MM.1S (cell line): ENCODE measurements at regions not wholly inside any gene's neighbourhood (a gene's known extent, or its start where the extent isn't known, plus 50 kb on each side); places are given as distances from the start of the nearest gene placed in this dataset.

ENCODE experiments used
- DNase-seq: peaks from one replicate; pipeline ENCODE4 v3.0.0-alpha.2; 2015
- H2AFZ ChIP-seq: fragments of 300-600 bp; sonication (generic); 2 replicates; pipeline ENCODE4 v1.6.0; 2016; ENCODE audit warnings: antibody characterized with exemption, low read length
- H3F3A ChIP-seq: fragments of 300-600 bp; sonication (generic); 2 replicates; pipeline ENCODE4 v1.6.1; 2016; ENCODE audit warnings: mild to moderate bottlenecking, antibody characterized with exemption, low read length, moderate library complexity, mixed read lengths; ENCODE audit not compliant: insufficient read depth
- H3K27ac ChIP-seq: fragments of 300-600 bp; sonication (generic); 2 replicates; pipeline ENCODE4 v1.5.1; 2016; ENCODE audit warnings: mild to moderate bottlenecking, low read length
- H3K27me3 ChIP-seq: fragments of 300-600 bp; sonication (generic); replicated peaks from 2 replicates; pipeline ENCODE4 v1.6.0; 2016; ENCODE audit warnings: low read length; ENCODE audit not compliant: insufficient read depth
- H3K36me3 ChIP-seq: fragments of 300-600 bp; sonication (generic); replicated peaks from 2 replicates; pipeline ENCODE4 v1.6.1; 2016; ENCODE audit warnings: mild to moderate bottlenecking, low read length, mixed read lengths; ENCODE audit not compliant: insufficient read depth
- H3K4me1 ChIP-seq: fragments of 300-600 bp; sonication (generic); 2 replicates; pipeline ENCODE4 v1.6.1; 2016; ENCODE audit warnings: low read length, mixed read lengths
- H3K4me2 ChIP-seq: fragments of 300-600 bp; sonication (generic); 2 replicates; pipeline ENCODE4 v1.6.0; 2016; ENCODE audit warnings: low read depth, low read length
- H3K4me3 ChIP-seq: fragments of 300-600 bp; sonication (generic); 2 replicates; pipeline ENCODE4 v1.5.1; 2016; ENCODE audit warnings: low read length, mixed read lengths
- H3K79me2 ChIP-seq: fragments of 300-600 bp; sonication (generic); 2 replicates; pipeline ENCODE4 v1.6.1; 2016; ENCODE audit warnings: mixed run types, low read length, mixed read lengths
- H3K9ac ChIP-seq: fragments of 300-600 bp; sonication (generic); 2 replicates; pipeline ENCODE4 v1.6.1; 2016; ENCODE audit warnings: low read length, mixed read lengths
- H3K9me2 ChIP-seq: fragments of 300-600 bp; sonication (generic); replicated peaks from 2 replicates; pipeline ENCODE4 v1.6.1; 2016; ENCODE audit warnings: mild to moderate bottlenecking, low read length, mixed read lengths; ENCODE audit not compliant: insufficient read depth
- H3K9me3 ChIP-seq: fragments of 300-600 bp; sonication (generic); replicated peaks from 2 replicates; pipeline ENCODE4 v1.6.1; 2016; ENCODE audit warnings: mild to moderate bottlenecking, low read length, mixed read lengths; ENCODE audit not compliant: insufficient read depth
- H4K20me1 ChIP-seq: fragments of 300-600 bp; sonication (generic); 2 replicates; pipeline ENCODE4 v1.6.1; 2016; ENCODE audit warnings: mild to moderate bottlenecking, low read length, moderate library complexity, mixed read lengths; ENCODE audit not compliant: insufficient read depth
- EZH2 ChIP-seq: fragments of 300-600 bp; sonication (generic); optimal IDR thresholded peaks from 2 replicates; pipeline ENCODE3; 2017; ENCODE audit warnings: low read depth, mild to moderate bottlenecking, antibody characterized with exemption, low read length, mixed read lengths
- EZH2phosphoT487 ChIP-seq: fragments of 300-600 bp; sonication (generic); IDR thresholded peaks from 2 replicates; pipeline ENCODE4 v1.6.1; 2018; ENCODE audit warnings: antibody characterized with exemption, low read length
- TF ChIP-seq, protein P1 (sequence below): fragments of 300-600 bp; sonication (generic); IDR thresholded peaks from 2 replicates; pipeline ENCODE4 v1.5.1; 2016; ENCODE audit warnings: antibody characterized with exemption, low read length, mixed read lengths

- 0 out of 2 replicates have a peak overlapping the region, but pooled peaks have one; percentile 0 for H3K4me3 ChIP-seq
- no peaks in the 10 kb centered on the region for H4K20me1 ChIP-seq
- no peaks in the 10 kb centered on the region for H3F3A ChIP-seq
- no peaks in the 10 kb centered on the region for H3K9me2 ChIP-seq
- H3K27me3 ChIP-seq = no peaks in the 10 kb centered on the region
- peak; percentile 73 for DNase-seq
- no peak overlapping the region for H3K9ac ChIP-seq
- 0 out of 2 replicates have a peak overlapping the region, but pooled peaks have one; percentile 3 for H2AFZ ChIP-seq
- H3K36me3 ChIP-seq = no peaks in the 10 kb centered on the region
- peak overlapping the region; percentile 15; the same call in 1 of the 2 replicates for H3K4me2 ChIP-seq
- no peaks in the 10 kb centered on the region; the same call in 1 of the 2 replicates for H3K4me1 ChIP-seq
- H3K79me2 ChIP-seq = no peaks in the 10 kb centered on the region
- no peak overlapping the region for H3K27ac ChIP-seq
- H3K9me3 ChIP-seq = no peaks in the 10 kb centered on the region
- TF ChIP-seq EZH2phosphoT487 = no peak
- TF ChIP-seq EZH2 = no peak
- TF ChIP-seq, protein P1, sequence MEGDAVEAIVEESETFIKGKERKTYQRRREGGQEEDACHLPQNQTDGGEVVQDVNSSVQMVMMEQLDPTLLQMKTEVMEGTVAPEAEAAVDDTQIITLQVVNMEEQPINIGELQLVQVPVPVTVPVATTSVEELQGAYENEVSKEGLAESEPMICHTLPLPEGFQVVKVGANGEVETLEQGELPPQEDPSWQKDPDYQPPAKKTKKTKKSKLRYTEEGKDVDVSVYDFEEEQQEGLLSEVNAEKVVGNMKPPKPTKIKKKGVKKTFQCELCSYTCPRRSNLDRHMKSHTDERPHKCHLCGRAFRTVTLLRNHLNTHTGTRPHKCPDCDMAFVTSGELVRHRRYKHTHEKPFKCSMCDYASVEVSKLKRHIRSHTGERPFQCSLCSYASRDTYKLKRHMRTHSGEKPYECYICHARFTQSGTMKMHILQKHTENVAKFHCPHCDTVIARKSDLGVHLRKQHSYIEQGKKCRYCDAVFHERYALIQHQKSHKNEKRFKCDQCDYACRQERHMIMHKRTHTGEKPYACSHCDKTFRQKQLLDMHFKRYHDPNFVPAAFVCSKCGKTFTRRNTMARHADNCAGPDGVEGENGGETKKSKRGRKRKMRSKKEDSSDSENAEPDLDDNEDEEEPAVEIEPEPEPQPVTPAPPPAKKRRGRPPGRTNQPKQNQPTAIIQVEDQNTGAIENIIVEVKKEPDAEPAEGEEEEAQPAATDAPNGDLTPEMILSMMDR = no peak
These were observed 113.2 kb upstream of the GALNT2 start for GRCh38 chr1:229953736-229954326.

DNA sequence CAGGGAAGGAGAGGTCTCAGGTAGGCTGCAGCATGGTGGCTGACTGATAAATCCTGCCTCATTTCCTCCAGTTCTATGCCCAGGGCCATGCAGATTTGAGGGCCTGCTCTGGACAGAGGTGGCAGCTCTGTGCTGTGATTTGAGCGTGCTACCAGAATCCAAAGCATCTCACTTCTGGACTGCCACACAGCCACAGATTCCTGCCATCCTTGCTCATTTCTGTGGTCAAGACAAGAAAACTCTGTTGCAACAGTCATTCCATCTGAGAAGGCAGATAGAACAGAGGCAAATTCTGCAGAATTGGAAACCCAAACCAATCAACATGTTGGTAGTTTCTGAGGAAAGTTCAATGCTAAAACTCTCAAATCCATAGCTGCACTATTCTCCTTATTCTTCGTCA is 102.8 kb upstream of the GALNT2 start:
- Histone ChIP-seq H3K9ac (no peak overlapping the region), H3K4me1 (no peaks in the 10 kb centered on the region), H3K4me3 (no peak overlapping the region), H4K20me1 (no peaks in the 10 kb centered on the region), H3K27ac (no peak overlapping the region), H3K79me2 (no peaks in the 10 kb centered on the region), H3K36me3 (no peaks in the 10 kb centered on the region), H3K4me2 (no peak overlapping the region), H2AFZ (no peak overlapping the region), H3K27me3 (no peaks in the 10 kb centered on the region), H3K9me3 (no peaks in the 10 kb centered on the region), H3K9me2 (no peaks in the 10 kb centered on the region), H3F3A (no peaks in the 10 kb centered on the region)
- no peak for DNase-seq
- no peak for TF ChIP-seq EZH2
- TF ChIP-seq, protein P1 = no peak
- no peak for TF ChIP-seq EZH2phosphoT487

- Histone ChIP-seq H3K27me3 (no peaks in the 10 kb centered on the region), H4K20me1 (no peaks in the 10 kb centered on the region), H3K27ac (no peak overlapping the region), H3K9me2 (no peaks in the 10 kb centered on the region), H3K4me3 (no peak overlapping the region), H3K9me3 (no peaks in the 10 kb centered on the region), H3F3A (no peaks in the 10 kb centered on the region), H2AFZ (no peak overlapping the region), H3K4me1 (no peaks in the 10 kb centered on the region), H3K36me3 (no peaks in the 10 kb centered on the region), H3K9ac (no peak overlapping the region), H3K4me2 (no peak overlapping the region), H3K79me2 (no peaks in the 10 kb centered on the region)
- no peak for DNase-seq
- TF ChIP-seq EZH2phosphoT487 (no peak), EZH2 (no peak)
- TF ChIP-seq, protein P1 = no peak
These were observed 96.3 kb upstream of the GALNT2 start for GRCh38 chr1:229970714-229971113.
